ENCODE measurements at regions not wholly inside any gene's neighbourhood (a gene's known extent, or its start where the extent isn't known, plus 50 kb on each side); places are given as distances from the start of the nearest gene placed in this dataset.

GRCh38 chr11:112357488-112357887 is 96.8 kb upstream of the PLET1 start:
- no peak for DNase-seq

- no peak for DNase-seq
Observed at GRCh38 chr11:112361396-112361795, 100.7 kb upstream of the PLET1 start.

GRCh38 chr11:112363527-112363926 is 102.9 kb upstream of the PLET1 start:
- no peak for DNase-seq

DNA sequence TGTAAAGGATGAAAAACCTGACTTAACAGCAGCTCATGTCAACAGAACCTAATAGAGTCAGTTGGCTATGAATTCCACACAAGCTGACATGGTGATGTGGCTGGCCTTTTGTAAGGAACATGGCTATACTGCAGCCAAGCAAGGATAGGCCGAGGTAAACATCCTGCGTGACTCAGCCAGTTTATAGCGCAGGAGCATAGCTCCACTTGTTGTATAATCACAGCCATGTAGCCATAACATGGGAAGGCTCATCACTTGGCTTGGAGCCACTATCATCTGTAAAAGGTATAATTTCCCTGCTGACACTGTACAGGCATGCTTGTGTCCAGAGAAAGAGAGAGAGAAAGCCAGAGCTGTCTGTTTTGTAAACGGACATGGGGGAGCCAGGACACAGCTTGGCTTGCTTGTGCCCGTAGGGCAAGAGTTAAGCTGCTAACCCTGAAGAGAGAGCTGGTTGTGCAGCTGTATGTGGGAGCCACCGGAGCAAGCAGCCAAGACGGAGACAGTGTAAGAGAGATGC is 104.4 kb upstream of the PLET1 start:
- DNase-seq = peak; percentile 56

DNA sequence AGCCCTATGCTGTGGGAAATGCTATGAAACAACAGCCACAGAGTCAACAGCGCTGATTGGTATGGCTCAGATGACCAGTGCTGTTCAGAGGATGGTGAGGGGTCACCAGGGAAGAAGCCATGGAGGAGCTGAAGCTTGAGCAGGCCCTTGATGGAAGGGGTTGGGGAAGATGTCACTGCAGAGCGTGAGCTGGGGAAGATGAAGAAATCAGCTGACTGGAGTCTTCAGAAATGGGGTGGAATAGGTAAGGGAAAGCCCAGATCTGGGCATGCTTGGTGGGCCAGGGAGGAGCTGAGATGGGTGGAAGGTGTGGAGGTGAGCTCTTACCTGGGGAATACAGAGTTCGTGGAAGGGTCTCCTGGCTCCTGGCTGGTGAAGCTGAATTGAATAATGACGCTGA is 105.4 kb upstream of the PLET1 start:
- DNase-seq = no peak

GRCh38 chr11:112366777-112367176 is 106.1 kb upstream of the PLET1 start:
- no peak for DNase-seq

DNA sequence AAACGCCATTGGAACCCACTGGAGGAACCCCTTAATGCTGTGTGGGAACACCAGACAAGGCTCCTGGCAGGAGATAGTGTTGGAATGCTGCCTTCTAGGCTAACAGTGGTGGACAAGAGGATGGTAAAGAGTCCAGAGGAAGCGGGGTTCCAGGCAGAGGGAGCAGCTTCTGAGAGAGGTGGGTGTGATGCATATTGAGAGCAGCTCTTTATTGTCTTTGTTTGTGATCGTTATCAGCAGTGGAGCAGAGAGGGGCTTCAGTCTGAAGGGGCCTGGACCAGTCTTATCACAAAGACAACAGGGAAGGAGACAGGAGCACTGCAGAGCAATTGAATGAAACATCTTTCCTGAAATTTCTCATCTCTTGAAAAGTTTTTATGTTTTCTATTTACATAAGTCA is 106.8 kb upstream of the PLET1 start:
- DNase-seq = no peak

DNA sequence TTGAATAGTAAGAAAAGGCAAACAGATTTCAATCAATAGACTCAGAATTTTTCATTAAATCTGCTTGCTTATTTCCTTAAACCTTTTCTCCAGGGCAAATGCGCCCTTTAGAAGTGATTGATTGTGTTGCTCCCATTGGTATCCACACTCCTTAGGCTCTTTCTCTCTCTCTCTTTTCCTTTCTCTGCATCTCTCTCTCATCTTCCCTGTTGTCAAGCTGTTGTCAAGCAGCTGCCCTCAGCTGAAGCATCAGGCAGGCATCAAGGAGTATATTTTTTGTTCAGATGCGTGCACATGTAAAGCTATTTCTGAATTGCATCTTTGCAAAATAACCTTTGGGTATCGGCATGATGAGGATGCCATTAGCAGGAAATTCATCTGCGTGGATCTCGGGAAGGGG is 107.2 kb upstream of the PLET1 start:
- DNase-seq = no peak

DNA sequence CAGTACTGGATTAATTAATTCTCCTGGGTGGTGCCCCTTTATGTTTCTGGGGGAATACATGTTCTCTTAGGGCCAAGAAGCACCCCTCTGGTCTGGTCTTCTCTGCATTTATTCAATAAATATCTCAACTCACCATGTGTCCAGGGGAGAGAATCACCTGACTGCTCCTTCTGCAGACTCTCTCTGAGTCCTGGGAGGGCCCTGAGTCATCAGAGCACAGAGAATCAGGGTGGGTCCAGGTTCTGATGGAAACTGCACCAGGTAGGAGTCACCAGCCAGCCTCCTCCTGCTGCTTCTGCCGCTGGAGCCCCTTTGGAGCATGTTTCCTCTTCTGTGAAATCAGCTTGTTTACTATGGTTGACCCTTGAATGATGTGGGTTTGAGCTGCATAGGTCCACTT is 107.7 kb upstream of the PLET1 start:
- no peak for DNase-seq

DNA sequence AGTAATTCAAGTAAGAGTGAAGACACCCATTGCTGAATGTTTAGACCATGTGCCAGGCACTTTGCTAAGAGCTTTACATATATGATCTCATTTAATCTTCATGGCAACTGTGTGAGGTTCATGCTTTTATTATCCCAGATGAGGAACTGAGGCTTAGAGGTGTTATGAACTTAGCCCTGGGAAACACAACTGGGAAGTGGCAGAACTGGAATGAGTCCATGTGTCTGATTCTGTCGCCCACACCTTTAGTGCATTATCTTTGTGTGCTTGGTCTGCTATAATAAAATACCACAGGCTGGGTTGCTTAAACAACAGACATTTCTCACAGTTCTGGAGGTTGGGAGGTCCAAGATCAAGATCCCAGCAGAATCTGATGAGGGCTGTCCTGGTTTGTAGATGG is 108.7 kb upstream of the PLET1 start:
- no peak for DNase-seq

DNA sequence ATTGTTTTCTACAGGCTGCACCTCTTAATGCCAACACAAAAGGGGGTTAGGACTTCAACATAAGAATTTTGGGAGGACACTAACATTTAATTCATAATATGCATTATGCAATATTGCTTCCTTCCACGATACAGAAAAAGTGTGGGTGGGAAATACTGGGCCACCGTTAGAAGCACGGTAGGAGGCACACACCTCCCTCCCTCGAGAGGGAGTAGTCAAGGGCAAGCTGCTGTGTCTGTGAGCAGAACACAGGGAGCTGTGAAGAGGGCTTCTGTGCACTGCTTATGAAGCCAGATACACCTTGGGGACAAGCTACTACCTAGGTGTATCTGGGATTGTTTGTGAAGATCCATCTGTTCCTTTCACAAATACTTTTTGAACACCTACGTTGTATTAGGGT is 109.3 kb upstream of the PLET1 start:
- no peak for DNase-seq

DNA sequence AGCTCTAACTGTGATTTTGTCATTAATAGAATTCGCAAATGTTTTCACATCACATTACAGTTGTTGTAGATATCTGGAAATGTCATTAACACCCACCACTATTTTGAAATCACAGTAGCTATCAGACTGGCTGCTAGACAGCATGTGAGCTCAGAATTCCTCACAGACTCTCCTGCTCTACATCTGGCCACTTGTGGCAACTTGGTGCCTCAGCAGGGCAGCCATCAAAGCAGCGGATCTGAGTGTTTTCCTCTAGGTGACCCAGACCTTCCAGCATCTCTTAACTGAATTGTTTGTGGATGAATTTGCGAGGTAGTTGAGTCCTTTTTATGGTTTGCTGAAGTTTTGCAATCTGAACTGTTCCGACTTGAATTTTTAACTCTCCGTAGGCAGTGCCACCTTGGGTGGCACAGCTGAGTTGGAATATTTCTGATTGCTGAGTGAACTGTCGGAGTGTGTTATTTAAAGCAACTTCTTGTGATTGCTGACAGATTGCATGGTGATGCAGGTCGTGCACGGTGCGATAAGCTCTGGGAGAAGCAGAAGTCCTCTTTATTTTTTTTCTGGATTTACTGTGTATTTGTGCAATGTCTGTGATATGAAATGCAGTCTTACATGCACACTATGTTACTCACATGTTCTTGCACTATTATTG is 114.0 kb upstream of the PLET1 start:
- no peak for DNase-seq

DNA sequence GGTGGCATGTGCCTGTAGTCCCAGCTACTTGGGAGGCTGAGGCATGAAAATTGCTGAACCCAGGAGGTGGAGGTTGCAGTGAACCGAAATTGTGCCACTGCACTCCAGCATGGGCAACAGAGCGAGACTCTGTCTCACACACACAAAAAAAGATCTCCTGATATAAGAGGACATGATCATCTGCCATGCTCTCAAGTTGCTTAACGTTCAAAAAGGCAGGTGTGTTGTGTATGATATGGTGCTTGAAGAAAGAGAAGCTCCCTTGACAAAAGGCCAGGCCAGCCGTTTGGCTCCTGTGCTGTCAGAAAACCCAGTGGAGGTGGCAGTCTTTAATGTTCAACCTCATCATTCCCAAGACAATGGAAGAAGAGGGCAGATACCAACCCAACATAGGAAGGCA is 117.3 kb upstream of the PLET1 start:
- DNase-seq = no peak

DNA sequence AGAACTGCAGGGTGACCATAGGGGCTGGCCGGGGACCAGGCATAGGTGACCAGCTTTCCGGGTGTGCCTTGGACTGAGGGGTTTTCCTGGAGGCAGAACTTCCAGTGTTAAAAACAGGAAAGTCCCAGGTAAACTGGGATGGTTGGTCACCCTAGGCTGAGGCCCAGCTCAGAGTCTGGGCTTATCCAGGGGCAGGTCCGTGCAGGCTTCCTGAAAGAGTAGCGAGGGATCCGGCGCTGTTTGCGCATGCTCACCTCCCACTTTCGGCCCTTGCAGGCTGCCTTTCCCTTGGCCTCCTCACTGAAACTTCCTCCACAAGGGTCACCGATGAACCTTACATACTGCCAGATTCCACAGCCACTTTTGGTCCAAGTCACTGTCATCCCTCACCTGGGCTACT is 119.8 kb upstream of the PLET1 start:
- DNase-seq = no peak

DNA sequence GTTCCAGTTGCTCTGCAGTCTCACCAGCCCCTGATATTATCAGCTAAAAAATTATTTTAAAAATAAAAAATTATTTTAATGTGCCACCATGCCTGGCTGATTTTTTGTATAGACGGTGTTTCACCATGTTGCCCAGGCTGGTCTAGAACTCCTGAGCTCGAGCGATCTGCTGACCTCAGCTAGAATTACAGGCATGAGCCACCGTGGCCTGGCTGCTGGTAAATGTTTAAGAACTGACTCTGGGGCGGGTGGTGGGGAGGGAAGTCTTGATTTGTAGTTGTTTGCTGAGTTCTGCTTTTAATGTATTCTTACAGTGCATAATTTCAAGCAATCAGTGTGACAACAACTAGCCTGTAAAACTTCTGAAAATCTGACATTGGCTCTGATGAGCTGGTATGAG is 120.9 kb upstream of the PLET1 start:
- no peak for DNase-seq

DNA sequence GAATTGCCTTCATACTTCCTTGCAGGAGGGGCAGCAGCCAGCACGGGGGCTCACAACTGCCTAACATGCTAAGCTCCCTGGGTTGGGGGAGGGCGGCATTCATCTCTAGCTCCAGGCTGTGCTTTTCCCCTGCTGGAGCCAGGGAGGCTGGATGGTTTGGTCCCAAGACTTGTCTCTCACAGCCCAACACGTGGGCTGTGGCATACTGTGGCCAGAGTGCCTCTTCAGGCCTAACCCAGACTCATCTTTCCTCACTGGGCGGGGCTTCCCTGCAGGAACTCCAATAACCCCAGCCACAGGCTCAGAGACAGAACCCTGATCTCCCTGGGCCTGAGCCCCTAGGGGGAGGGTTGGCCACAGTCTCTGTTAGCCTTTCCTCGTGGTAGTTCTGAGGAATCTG is 121.9 kb upstream of the PLET1 start:
- no peak for DNase-seq

GRCh38 chr11:112388496-112388895 is 127.8 kb upstream of the PLET1 start:
- DNase-seq = no peak

DNA sequence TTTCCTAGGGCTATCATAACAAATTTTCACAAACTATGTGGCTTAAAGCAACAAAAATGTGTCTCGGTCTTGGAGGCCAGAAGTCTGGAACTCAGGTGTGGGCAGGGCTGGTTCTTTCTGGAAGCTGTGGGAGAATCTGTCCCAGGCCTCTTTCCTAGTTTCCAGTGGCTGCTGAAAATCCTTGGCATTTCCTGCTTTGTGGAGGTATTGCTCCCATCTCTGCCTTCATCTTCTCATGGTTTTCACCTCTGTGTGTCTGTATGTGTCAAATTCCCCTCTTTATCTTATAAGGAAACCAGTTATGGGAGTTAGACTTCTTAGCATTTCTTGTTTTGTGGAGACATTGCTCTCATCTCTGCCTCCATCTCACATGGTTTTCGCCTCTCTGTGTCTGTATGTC is 130.4 kb upstream of the PLET1 start:
- no peak for DNase-seq

- DNase-seq = no peak
Observed at GRCh38 chr11:112392904-112393303, 132.2 kb upstream of the PLET1 start.

- DNase-seq = no peak
Observed at GRCh38 chr11:112394304-112394703, 133.6 kb upstream of the PLET1 start.

- no peak for DNase-seq
Observed at GRCh38 chr11:112396076-112396475, 135.4 kb upstream of the PLET1 start.

DNA sequence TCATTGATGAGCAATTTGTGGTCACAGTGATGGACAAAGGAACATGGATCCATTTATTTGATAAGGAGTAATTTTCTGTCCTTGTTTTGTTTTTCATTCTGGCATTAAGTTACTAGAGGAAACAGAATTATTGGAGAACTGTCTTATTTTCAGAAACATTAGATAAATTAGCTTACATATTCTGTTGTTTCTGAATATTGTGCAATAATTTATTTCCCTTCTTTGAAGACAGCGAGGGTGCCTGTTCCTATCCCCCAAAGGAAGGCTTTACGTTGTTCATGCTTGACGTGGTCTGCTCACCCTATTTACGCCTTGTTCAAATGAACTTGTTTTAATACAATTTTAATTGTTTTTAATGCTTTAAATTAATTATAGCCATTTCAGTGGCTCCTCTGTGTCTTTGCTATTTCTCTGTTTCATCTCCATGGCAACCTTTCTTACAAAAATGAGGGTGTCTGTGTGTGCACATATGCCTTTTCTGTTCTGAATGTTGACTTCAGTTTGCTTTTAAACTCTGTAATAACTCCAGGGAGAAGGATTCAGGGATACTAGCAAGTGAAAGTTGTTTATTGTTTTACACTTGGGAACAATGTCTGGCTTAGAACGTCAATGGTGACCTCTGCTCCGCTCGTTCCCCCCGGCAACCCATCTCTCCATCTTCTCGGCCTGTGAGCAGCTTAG is 138.3 kb upstream of the PLET1 start:
- DNase-seq = no peak

DNA sequence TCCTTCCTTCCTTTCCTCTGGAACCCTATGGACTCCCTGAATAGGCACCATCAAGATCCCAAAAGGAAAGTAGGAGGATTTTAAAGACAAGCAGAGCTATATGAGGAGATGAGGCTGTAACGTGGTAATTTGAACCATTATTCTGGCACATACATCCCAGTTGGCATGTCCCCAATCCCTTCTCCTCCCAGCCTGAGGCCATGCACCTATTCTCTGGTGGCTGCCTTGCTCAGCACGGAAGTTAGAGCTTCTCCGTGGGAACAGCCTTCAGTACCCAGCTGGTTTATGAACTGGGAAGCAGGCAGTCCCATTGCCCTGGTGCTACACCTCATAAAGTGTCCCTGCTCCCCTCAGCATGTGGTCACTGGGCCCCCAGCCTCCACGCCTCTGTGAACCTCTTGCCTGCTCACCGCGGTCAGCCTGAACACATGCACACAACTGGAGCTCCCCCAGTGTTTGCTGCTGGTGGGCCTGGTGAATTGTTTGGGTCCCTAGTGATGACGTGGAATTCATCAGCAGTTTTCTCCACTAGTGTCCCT is 139.9 kb upstream of the PLET1 start:
- DNase-seq = peak; percentile 7

- no peak for DNase-seq
Observed at GRCh38 chr11:112401036-112401769, 140.5 kb upstream of the PLET1 start.

Data from fibroblast of skin of scalp (primary cell).